ENCODE measurements at regions not wholly inside any gene's neighbourhood (a gene's known extent, or its start where the extent isn't known, plus 50 kb on each side); places are given as distances from the start of the nearest gene placed in this dataset.

DNA sequence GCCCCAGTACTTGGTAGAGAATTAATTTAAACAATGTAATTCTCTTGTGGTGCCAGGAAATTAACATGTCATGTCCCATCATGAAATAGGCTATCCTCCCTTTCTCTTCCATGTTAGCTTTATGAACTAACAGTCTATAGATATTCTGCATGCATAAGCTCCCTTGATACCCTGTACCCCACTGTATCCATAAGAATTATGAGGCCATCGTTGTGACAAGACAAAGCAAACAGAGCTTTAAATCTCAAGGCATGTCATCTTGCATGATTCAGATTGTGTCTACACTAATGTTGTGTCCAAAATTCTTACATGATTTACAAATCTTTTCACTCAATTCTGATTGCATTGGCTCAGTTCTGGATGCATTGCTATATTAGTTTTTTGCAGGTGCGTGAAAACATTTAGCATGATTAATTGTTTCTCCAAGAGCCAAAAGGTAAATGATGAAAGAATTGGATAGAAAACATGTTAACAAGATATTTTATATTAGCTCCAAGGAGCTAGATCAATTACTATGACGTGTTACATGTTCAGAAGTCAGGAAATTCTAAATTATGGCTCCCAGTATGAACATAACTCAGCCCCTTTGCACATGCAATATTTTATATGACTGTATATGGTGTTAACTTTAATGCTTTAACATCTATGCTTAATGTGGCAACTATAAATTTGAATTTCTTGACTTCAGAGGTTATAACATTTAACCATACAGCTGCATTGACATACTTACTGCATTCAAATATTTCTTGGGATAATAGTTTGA lies 620.3 kb downstream of the SLC4A3 start:
- TF ChIP-seq, protein P1, sequence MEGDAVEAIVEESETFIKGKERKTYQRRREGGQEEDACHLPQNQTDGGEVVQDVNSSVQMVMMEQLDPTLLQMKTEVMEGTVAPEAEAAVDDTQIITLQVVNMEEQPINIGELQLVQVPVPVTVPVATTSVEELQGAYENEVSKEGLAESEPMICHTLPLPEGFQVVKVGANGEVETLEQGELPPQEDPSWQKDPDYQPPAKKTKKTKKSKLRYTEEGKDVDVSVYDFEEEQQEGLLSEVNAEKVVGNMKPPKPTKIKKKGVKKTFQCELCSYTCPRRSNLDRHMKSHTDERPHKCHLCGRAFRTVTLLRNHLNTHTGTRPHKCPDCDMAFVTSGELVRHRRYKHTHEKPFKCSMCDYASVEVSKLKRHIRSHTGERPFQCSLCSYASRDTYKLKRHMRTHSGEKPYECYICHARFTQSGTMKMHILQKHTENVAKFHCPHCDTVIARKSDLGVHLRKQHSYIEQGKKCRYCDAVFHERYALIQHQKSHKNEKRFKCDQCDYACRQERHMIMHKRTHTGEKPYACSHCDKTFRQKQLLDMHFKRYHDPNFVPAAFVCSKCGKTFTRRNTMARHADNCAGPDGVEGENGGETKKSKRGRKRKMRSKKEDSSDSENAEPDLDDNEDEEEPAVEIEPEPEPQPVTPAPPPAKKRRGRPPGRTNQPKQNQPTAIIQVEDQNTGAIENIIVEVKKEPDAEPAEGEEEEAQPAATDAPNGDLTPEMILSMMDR (conservative IDR thresholded peaks at IDR 0.05), result no peak
- H3K27ac ChIP-seq, result no peak overlapping the region

DNA sequence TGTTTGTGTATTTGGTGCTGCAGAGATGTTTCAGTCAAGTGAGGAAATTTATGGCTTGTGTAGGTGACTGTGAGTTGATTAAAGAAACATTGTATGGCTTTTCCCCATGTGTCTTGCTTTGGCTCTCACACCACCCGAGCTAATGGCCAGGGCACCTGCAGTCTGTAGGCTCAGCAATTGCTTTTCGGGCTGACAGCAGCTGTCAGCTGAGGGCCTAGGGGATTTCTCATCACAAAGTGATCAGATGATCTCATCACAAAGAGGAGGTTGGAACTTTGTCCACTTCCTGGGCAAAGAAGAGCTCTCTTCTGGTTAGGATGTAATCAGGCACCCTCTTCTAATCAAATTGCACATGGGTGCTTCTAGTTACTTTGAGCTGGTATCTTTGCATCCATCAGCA lies 632.2 kb downstream of the SLC4A3 start:
- TF ChIP-seq, protein P1 (conservative IDR thresholded peaks at IDR 0.05), result no peak
- no peak overlapping the region for H3K27ac ChIP-seq

DNA sequence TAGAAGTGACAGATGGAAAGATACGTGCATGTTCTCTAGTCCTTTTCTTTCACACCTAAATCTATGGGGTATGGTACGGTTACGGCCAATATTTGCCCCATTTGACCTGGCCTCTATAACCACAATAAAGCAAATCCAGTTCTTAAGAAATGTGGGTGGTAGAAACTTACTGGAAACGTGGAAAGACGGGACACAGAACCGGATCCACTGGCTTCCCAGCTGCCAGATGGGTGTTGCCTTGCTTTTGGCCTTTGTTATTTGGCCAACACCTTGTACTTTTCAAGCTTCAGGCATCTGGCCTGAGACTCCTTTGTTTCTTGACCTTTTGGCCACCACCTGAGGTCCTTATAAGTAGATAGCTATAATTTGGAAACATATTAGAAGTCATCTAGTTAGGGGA lies 635.9 kb downstream of the SLC4A3 start:
- no peak overlapping the region for H3K27ac ChIP-seq
- TF ChIP-seq, protein P1 (conservative IDR thresholded peaks at IDR 0.05), result no peak

DNA sequence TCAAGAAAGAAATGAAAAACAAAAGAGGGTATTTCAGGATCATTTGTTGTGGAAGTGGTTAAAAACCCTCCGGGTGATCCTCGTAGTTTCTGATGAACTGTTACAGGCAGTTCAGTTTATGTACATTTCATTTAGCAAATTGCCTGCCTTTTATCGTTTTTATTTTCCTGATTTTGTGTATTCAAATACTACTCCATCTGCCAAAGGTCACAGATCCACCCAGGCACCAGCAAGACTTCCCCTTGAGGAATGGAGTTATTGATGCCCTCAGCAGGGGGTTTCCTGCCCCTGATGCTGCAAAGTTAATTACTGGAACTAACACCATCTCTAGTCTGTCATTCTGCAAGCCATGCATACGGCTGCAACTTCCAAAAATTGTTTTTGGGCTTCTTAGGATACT lies 641.9 kb downstream of the SLC4A3 start:
- TF ChIP-seq, protein P1 (conservative IDR thresholded peaks at IDR 0.05), result no peak
- H3K27ac ChIP-seq, result no peak overlapping the region

DNA sequence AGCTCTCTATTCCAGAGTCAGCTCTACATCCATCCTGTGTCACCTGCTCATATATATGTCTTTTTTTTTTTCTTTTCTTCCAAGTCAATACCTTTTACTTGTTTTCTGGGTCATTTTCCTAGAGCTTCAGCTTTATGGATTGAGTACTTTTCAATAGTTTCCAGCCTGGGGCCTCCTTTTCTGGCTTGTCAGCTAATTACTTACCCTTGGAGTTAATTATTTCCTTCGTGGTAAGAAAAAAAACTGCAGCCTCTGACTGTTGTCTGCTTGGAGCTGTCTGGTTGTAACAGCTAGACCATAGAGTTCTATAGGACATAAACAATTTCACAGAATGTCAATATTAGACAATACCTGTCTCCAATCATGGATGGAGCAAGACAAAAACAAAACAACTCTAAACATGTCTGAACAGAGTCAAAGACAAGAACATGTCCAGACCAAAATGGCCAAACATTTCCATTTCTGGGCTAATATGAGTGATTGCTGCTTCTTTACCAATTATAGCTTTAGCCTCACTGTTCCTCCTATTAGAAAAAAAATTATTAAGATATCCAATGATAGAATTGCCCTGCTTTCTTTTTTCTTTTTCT lies 643.1 kb downstream of the SLC4A3 start:
- TF ChIP-seq, protein P1 (conservative IDR thresholded peaks at IDR 0.05), result no peak
- H3K27ac ChIP-seq, result no peak overlapping the region

DNA sequence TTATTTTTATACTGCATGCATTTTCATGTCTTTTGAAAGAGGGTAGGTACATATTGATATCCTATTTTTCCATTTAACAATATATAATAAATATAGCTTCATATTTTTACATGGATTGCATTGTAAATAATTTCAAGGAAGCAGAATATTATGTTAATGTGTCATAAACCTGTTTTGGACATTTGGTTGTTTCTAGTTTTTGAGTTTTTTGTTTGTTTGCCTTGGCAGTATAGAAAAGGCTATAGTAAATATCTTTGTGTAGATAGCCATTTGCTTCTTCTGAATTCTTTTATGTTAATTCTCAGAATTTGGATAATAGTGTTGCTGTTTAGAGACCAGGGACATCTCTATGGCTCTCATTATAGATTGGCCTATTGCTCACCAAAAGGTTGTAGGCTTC lies 645.2 kb downstream of the SLC4A3 start:
- H3K27ac ChIP-seq, result no peak overlapping the region
- TF ChIP-seq, protein P1 (conservative IDR thresholded peaks at IDR 0.05), result no peak

DNA sequence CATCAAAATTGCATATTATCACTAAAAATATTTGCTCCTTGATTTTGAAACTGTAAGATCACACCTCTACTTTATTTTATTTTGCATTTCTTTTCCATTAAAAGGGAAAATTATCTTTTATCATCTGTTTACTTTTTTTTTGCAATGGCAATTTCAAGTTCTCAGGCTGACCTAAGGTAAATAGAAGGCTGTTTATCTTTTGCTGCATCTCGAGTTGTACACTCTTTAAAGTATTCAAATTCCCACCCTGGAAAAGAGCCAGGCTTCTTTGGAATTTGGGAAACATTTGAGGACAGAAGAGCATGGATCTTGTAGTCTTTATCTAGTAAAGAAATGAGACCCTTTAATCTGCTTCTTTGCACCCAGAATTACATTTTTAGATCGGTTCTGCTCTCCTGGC lies 645.7 kb downstream of the SLC4A3 start:
- TF ChIP-seq, protein P1 (conservative IDR thresholded peaks at IDR 0.05), result no peak

More for the DNA sequence above, 645.7 kb downstream of the SLC4A3 start:
- no peak overlapping the region for H3K27ac ChIP-seq

Data from VCaP (cell line).